Effector memory CD8-positive, alpha-beta T cell (primary cell): ENCODE measurements at regions not wholly inside any gene's neighbourhood (a gene's known extent, or its start where the extent isn't known, plus 50 kb on each side); places are given as distances from the start of the nearest gene placed in this dataset.
"Not testable (repeated sequence)": the region's sequence is repeated elsewhere in the genome, so short reads cannot be mapped to it uniquely, and the experiment has no call there.

Experiments used
- ATAC-seq: fragments of 150-1000 bp; cut with Tn5 transposase; replicated peaks from 2 replicates; pipeline ENCODE4 v1.10.0; 2021; ENCODE audit warnings: mild to moderate bottlenecking, moderate library complexity
- DNase-seq, 3 experiments: peaks; one replicate each; pipeline ENCODE4 v3.0.0; 2021
- H3K27ac Mint-ChIP-seq, 2 donors: one replicate each; pipeline ENCODE4 v1.8.0; 2022; ENCODE audit warnings: mild to moderate bottlenecking in 2 of 2, mixed read lengths in 2 of 2, moderate library complexity in 2 of 2
- H3K27me3 Mint-ChIP-seq, 2 donors: one replicate each; pipeline ENCODE4 v1.8.0; 2022; ENCODE audit warnings: mixed read lengths in 2 of 2
- H3K36me3 Mint-ChIP-seq: one replicate; pipeline ENCODE4 v1.8.0; 2022; ENCODE audit warnings: mild to moderate bottlenecking, moderate library complexity, mixed read lengths; ENCODE audit not compliant: insufficient read depth
- H3K4me1 Mint-ChIP-seq, 2 donors: one replicate each; pipeline ENCODE4 v1.8.0; 2022; ENCODE audit warnings: low read depth in 2 of 2, mixed read lengths in 2 of 2
- H3K4me3 Mint-ChIP-seq, 2 donors: one replicate each; pipeline ENCODE4 v1.8.0; 2022; ENCODE audit warnings: mild to moderate bottlenecking in 2 of 2, mixed read lengths in 2 of 2, moderate library complexity in 2 of 2
- H3K9me3 Mint-ChIP-seq, 2 donors: one replicate each; pipeline ENCODE4 v1.8.0; 2022; ENCODE audit warnings: mixed read lengths in 2 of 2

- DNase-seq: no peak
- Mint-ChIP-seq H3K27me3 (peaks cover 33 to 51% of the 10 kb centered on the region in 2 donors), H3K4me1 (no peaks in the 10 kb centered on the region), H3K36me3 (no peaks in the 10 kb centered on the region), H3K27ac (no peak overlapping the region), H3K4me3 (no peak overlapping the region), H3K9me3 (no peaks in the 10 kb centered on the region)
- no peak for ATAC-seq
Observed at GRCh38 chr17:77555741-77556291, 402.7 kb upstream of the TNRC6C start.

GRCh38 chr17:77556383-77557061 lies 402.0 kb upstream of the TNRC6C start:
- Mint-ChIP-seq H3K4me3 (no peak overlapping the region), H3K36me3 (no peaks in the 10 kb centered on the region), H3K27me3 (peaks cover 33 to 52% of the 10 kb centered on the region in 2 donors), H3K9me3 (no peaks in the 10 kb centered on the region), H3K4me1 (no peaks in the 10 kb centered on the region), H3K27ac (peak overlapping the region in 1 of 2 donors; percentile 48)
- ATAC-seq (no peak), DNase-seq (no peak)

- no peaks in the 10 kb centered on the region for H3K9me3 Mint-ChIP-seq
- ATAC-seq (no peak), DNase-seq (no peak)
- H3K4me1 Mint-ChIP-seq: peaks cover 0 to under 1% of the 10 kb centered on the region in 2 donors
- peaks cover 39 to 63% of the 10 kb centered on the region in 2 donors for H3K27me3 Mint-ChIP-seq
- H3K4me3 Mint-ChIP-seq: no peak overlapping the region
- peaks cover 4% of the 10 kb centered on the region for H3K36me3 Mint-ChIP-seq
- no peak overlapping the region for H3K27ac Mint-ChIP-seq
Observed at GRCh38 chr17:77558846-77559626, 399.5 kb upstream of the TNRC6C start.

- Mint-ChIP-seq H3K9me3 (no peaks in the 10 kb centered on the region), H3K4me3 (no peak overlapping the region), H3K27me3 (peaks cover 39 to 70% of the 10 kb centered on the region in 2 donors), H3K4me1 (peaks cover 0 to 1% of the 10 kb centered on the region in 2 donors), H3K36me3 (peaks cover 4% of the 10 kb centered on the region), H3K27ac (no peak overlapping the region)
- DNase-seq (no peak), ATAC-seq (no peak)
Observed at GRCh38 chr17:77560381-77560780, 398.1 kb upstream of the TNRC6C start.

GRCh38 chr17:77560841-77561240 lies 397.7 kb upstream of the TNRC6C start:
- no peak overlapping the region for H3K4me3 Mint-ChIP-seq
- peaks cover 4% of the 10 kb centered on the region for H3K36me3 Mint-ChIP-seq
- H3K4me1 Mint-ChIP-seq: peaks cover 0 to 1% of the 10 kb centered on the region in 2 donors
- no peaks in the 10 kb centered on the region for H3K9me3 Mint-ChIP-seq
- H3K27me3 Mint-ChIP-seq: peaks cover 39 to 68% of the 10 kb centered on the region in 2 donors
- DNase-seq: no peak
- H3K27ac Mint-ChIP-seq: no peak overlapping the region
- no peak for ATAC-seq

- not testable (repeated sequence) for H3K9me3 Mint-ChIP-seq, H3K36me3 Mint-ChIP-seq, H3K27ac Mint-ChIP-seq, ATAC-seq, DNase-seq, H3K4me3 Mint-ChIP-seq, H3K4me1 Mint-ChIP-seq
- peaks cover 33 to 53% of the 10 kb centered on the region in 2 donors for H3K27me3 Mint-ChIP-seq
Observed at GRCh38 chr17:77562361-77562760, 396.1 kb upstream of the TNRC6C start.

- Mint-ChIP-seq H3K36me3 (peaks cover 4% of the 10 kb centered on the region), H3K9me3 (no peaks in the 10 kb centered on the region), H3K4me1 (peaks cover 0 to 1% of the 10 kb centered on the region in 2 donors), H3K4me3 (no peak overlapping the region), H3K27ac (no peak overlapping the region), H3K27me3 (peaks cover 27 to 45% of the 10 kb centered on the region in 2 donors)
- ATAC-seq: no peak
- DNase-seq: no peak
Observed at GRCh38 chr17:77563439-77564102, 394.9 kb upstream of the TNRC6C start.

GRCh38 chr17:77564278-77564920 lies 394.1 kb upstream of the TNRC6C start:
- no peak for ATAC-seq
- Mint-ChIP-seq H3K4me3 (no peak overlapping the region), H3K4me1 (peaks cover 0 to 1% of the 10 kb centered on the region in 2 donors), H3K9me3 (no peaks in the 10 kb centered on the region), H3K36me3 (peaks cover 4% of the 10 kb centered on the region), H3K27me3 (peaks cover 29 to 44% of the 10 kb centered on the region in 2 donors), H3K27ac (no peak overlapping the region)
- DNase-seq: no peak

- Mint-ChIP-seq H3K27ac (no peak overlapping the region), H3K4me3 (no peak overlapping the region), H3K4me1 (peaks cover 0 to 1% of the 10 kb centered on the region in 2 donors), H3K9me3 (no peaks in the 10 kb centered on the region), H3K27me3 (peaks cover 27 to 44% of the 10 kb centered on the region in 2 donors), H3K36me3 (peaks cover 4% of the 10 kb centered on the region)
- ATAC-seq (no peak), DNase-seq (no peak)
Observed at GRCh38 chr17:77565166-77565565, 393.3 kb upstream of the TNRC6C start.

- no peak overlapping the region for H3K4me3 Mint-ChIP-seq
- H3K9me3 Mint-ChIP-seq: no peaks in the 10 kb centered on the region
- H3K4me1 Mint-ChIP-seq: peaks cover 0 to 1% of the 10 kb centered on the region in 2 donors
- peaks cover 33 to 45% of the 10 kb centered on the region in 2 donors for H3K27me3 Mint-ChIP-seq
- no peak for ATAC-seq
- no peak for DNase-seq
- H3K27ac Mint-ChIP-seq: peak overlapping the region in 1 of 2 donors; percentile 3
- H3K36me3 Mint-ChIP-seq: peaks cover 4% of the 10 kb centered on the region
Observed at GRCh38 chr17:77566151-77566550, 392.4 kb upstream of the TNRC6C start.

- DNase-seq (no peak), ATAC-seq (no peak)
- H3K4me3 Mint-ChIP-seq: no peak overlapping the region
- H3K9me3 Mint-ChIP-seq: no peaks in the 10 kb centered on the region
- H3K27me3 Mint-ChIP-seq: peaks cover 35 to 50% of the 10 kb centered on the region in 2 donors
- peaks cover 4% of the 10 kb centered on the region for H3K36me3 Mint-ChIP-seq
- H3K27ac Mint-ChIP-seq: no peak overlapping the region
- peaks cover 3 to 5% of the 10 kb centered on the region in 2 donors for H3K4me1 Mint-ChIP-seq
Observed at GRCh38 chr17:77566566-77567138, 391.9 kb upstream of the TNRC6C start.

- peaks cover 7 to 9% of the 10 kb centered on the region in 2 donors for H3K4me1 Mint-ChIP-seq
- H3K27me3 Mint-ChIP-seq: peaks cover 47 to 64% of the 10 kb centered on the region in 2 donors
- DNase-seq (no peak), ATAC-seq (no peak)
- no peaks in the 10 kb centered on the region for H3K9me3 Mint-ChIP-seq
- H3K4me3 Mint-ChIP-seq: no peak overlapping the region
- H3K27ac Mint-ChIP-seq: no peak overlapping the region
- peaks cover 2% of the 10 kb centered on the region for H3K36me3 Mint-ChIP-seq
Observed at GRCh38 chr17:77568540-77568939, 390.0 kb upstream of the TNRC6C start.
